Sigmoid colon (tissue), 4 donors: ENCODE measurements at regions not wholly inside any gene's neighbourhood (a gene's known extent, or its start where the extent isn't known, plus 50 kb on each side); places are given as distances from the start of the nearest gene placed in this dataset.

Experiments used
- POLR2A ChIP-seq, 2 donors: fragments of 450-650 bp; IDR thresholded peaks; one replicate each; pipeline ENCODE4 v1.6.1; 2016; ENCODE audit warnings: antibody characterized with exemption in 2 of 2, mild to moderate bottlenecking in 2 of 2, moderate library complexity in 2 of 2
- POLR2AphosphoS5 ChIP-seq, 4 donors: sonication (generic); formaldehyde crosslinking; IDR thresholded peaks; one replicate each; pipeline ENCODE4 v1.6.1; 2017; ENCODE audit warnings: antibody characterized with exemption in 4 of 4
- TF ChIP-seq, protein P1 (sequence below), 4 experiments: fragments of 450-650 bp in 3 of 4; fragments of 200-600 bp in 1 of 4; IDR thresholded peaks; one replicate each; pipeline ENCODE4 v1.5.1; 2016 to 2019; ENCODE audit warnings: antibody characterized with exemption in 4 of 4, mild to moderate bottlenecking in 3 of 4, moderate library complexity in 2 of 4

DNA sequence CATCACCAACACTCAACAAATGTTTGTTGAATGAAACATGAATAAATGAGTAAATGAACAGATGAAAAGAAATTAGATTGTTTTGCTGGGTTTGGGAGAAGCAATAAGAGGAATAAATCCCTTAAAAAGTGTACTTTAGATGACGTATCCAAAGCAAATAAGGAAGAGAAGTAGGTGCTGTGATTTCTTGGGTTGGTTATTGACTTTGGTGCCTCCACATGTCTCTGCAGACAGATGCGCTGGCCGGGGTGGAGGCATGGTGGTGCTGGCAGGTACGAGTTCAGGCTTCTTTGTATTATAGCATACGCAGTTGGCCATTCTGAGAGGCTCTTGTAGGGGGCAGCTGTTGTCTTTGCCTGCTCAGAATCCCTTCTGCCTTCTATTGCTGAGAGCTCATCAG is 178.9 kb downstream of the POLR2M start:
- TF ChIP-seq POLR2A (IDR thresholded peaks at IDR 0.05) (no peak), POLR2AphosphoS5 (IDR thresholded peaks at IDR 0.05) (no peak)
- TF ChIP-seq, protein P1, sequence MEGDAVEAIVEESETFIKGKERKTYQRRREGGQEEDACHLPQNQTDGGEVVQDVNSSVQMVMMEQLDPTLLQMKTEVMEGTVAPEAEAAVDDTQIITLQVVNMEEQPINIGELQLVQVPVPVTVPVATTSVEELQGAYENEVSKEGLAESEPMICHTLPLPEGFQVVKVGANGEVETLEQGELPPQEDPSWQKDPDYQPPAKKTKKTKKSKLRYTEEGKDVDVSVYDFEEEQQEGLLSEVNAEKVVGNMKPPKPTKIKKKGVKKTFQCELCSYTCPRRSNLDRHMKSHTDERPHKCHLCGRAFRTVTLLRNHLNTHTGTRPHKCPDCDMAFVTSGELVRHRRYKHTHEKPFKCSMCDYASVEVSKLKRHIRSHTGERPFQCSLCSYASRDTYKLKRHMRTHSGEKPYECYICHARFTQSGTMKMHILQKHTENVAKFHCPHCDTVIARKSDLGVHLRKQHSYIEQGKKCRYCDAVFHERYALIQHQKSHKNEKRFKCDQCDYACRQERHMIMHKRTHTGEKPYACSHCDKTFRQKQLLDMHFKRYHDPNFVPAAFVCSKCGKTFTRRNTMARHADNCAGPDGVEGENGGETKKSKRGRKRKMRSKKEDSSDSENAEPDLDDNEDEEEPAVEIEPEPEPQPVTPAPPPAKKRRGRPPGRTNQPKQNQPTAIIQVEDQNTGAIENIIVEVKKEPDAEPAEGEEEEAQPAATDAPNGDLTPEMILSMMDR (IDR thresholded peaks at IDR 0.05): no peak
